Pancreas (tissue), 10 donors: ENCODE measurements at regions not wholly inside any gene's neighbourhood (a gene's known extent, or its start where the extent isn't known, plus 50 kb on each side); places are given as distances from the start of the nearest gene placed in this dataset.

Source experiments
- ATAC-seq, 4 donors: fragments of 200-7000 bp; cut with Tn5 transposase; one replicate each; pipeline versions ENCODE4 v1.8.0 to v1.9.1; 2020; ENCODE audit warnings: mild to moderate bottlenecking in 4 of 4, moderate library complexity in 4 of 4
- DNase-seq, 6 donors: peaks; one replicate each; pipeline ENCODE4 v3.0.0-alpha.2; 2020
- FAIRE-seq: peaks from 2 replicates; lab custom pipeline; 2012; peaks lifted over from hg19 to GRCh38; lab: Jason Lieb, UNC
- H3K27ac ChIP-seq, 4 donors: fragments of 200-600 bp; sonication (generic); 1 replicate in 3 of 4; 2 replicates in 1 of 4; pipeline versions ENCODE4 v1.5.0 to v1.8.0; 2020
- H3K27me3 ChIP-seq, 4 donors: fragments of 200-600 bp; one replicate each; pipeline ENCODE4 v1.8.0; 2021
- H3K36me3 ChIP-seq, 3 donors: fragments of 200-600 bp; sonication (generic) in 1 of 3; one replicate each; pipeline versions ENCODE4 v1.5.0 to v1.8.0; 2020 to 2021
- H3K4me1 ChIP-seq, 3 donors: fragments of 200-600 bp; one replicate each; pipeline ENCODE4 v1.8.0; 2021
- H3K4me3 ChIP-seq, 4 donors: fragments of 200-600 bp; sonication (generic) in 2 of 4; one replicate each; pipeline versions ENCODE4 v1.5.0 to v1.8.0; 2020 to 2021
- H3K9me3 ChIP-seq, 4 donors: fragments of 200-600 bp; one replicate each; pipeline ENCODE4 v1.8.0; 2021
- WGBS, 2 donors: extraction: QIAGEN DNeasy Blood & Tissue Kit; methylation state at CpG; one replicate each; pipeline ENCODE4 v1.1.7; 2013; 5-methylcytosine and 5-hydroxymethylcytosine counted together
- intact Hi-C, 3 donors: fragments of 100-400 bp; cut with DNase I; formaldehyde crosslinking; loops; one replicate each; pipeline versions ENCODE4 v1.11.1 to v1.14.2; 2022
- TF ChIP-seq, protein P1 (sequence below), 4 donors: fragments of 200-600 bp; sonication (generic) in 3 of 4; IDR thresholded peaks; one replicate each; pipeline versions ENCODE4 v1.5.0 to v1.8.0; 2021; ENCODE audit warnings: antibody characterized with exemption in 4 of 4
- donor health status: healthy with polysubstance abuse.
- donor health status: DM: no; HTN: no; CAD: no; lungs with moderate emphysema.
- donor health status: DM: no; HTN: no; CAD: no.
- donor health status: control.
- donor health status: control.
- donor health status: Bipolar disorder and iron deficiency.
- donor health status: DM: yes; HTN: yes; CAD: no.
- donor health status: DM: no; HTN: no; CAD: no.
- donor health status: DM: no; HTN: no; CAD: no.
- donor health status: DM: yes; HTN: yes; CAD: no.

DNA sequence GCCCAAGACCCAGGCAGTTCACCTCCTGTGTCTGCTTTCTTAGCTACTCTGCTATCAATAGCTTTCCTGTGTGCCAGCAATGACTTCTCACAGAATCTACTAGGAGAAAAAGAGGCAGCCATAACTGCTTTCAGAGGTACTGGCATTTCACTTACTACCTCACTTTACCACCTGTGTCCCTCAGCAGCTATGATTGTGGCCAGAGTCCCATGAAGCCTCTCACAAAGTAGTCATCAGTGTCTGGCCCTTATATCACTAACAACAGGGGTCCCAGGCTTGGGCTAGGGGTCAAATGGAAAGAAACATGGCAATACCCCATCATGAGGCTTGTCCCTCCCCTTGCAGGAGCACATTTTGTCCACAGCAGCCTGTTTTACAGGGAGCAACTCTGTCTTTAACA lies 62.7 kb upstream of the EPS8L3 start:
- FAIRE-seq: no peak
- no peaks in the 10 kb centered on the region for H3K36me3 ChIP-seq
- no peaks in the 10 kb centered on the region for H3K27me3 ChIP-seq
- H3K4me3 ChIP-seq: no peak overlapping the region
- ATAC-seq: no peak
- TF ChIP-seq, protein P1, sequence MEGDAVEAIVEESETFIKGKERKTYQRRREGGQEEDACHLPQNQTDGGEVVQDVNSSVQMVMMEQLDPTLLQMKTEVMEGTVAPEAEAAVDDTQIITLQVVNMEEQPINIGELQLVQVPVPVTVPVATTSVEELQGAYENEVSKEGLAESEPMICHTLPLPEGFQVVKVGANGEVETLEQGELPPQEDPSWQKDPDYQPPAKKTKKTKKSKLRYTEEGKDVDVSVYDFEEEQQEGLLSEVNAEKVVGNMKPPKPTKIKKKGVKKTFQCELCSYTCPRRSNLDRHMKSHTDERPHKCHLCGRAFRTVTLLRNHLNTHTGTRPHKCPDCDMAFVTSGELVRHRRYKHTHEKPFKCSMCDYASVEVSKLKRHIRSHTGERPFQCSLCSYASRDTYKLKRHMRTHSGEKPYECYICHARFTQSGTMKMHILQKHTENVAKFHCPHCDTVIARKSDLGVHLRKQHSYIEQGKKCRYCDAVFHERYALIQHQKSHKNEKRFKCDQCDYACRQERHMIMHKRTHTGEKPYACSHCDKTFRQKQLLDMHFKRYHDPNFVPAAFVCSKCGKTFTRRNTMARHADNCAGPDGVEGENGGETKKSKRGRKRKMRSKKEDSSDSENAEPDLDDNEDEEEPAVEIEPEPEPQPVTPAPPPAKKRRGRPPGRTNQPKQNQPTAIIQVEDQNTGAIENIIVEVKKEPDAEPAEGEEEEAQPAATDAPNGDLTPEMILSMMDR (IDR thresholded peaks at IDR 0.05): no peak
- no peaks in the 10 kb centered on the region for H3K9me3 ChIP-seq
- H3K4me1 ChIP-seq: no peaks in the 10 kb centered on the region
- intact Hi-C loops: no loop called here
- DNase-seq: no peak
- H3K27ac ChIP-seq: no peak overlapping the region

DNA sequence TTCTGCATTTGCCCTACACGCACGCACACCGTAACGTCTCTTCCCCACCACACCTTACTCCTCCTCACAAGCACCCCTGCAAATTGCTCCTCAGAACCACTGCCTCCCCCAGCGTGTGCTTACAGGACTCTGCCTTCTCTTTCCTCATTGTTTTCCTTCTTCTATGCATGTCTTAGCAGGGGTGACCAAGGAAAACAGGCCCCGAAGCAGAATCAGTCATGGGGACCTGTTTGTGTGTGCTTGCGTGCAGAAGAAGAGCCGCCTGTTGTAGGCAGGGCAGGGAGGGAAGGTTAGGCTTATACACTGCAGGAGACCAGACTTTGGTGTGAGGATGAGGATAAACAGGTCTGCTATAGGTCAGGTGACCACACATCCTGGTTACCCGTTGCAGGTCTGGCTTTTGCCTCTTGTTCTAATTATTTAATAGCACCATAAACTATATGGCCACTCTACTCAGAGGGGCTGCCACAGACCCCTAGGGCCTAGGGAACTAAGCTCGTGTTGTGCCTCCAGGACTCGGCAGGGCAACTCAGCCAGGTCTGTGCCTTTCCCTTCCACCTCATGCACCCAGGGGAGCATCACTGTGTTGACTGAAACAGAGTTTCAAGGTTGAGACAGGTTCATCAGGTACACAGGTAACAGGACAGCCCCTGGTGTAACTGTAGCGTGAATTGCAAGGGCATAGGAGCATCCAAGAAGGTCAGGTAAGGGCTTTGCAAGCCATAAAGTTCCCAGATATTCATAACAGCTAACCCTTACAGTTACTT lies 60.8 kb upstream of the EPS8L3 start:
- 82 to 88% methylated on average over 12 of the region's 12 CpGs for WGBS, 2 donors
- intact Hi-C loops: no loop called here
- ATAC-seq (no peak), DNase-seq (no peak), FAIRE-seq (no peak)
- TF ChIP-seq, protein P1 (IDR thresholded peaks at IDR 0.05): no peak
- Histone ChIP-seq H3K27ac (no peak overlapping the region), H3K4me3 (no peak overlapping the region), H3K4me1 (no peaks in the 10 kb centered on the region), H3K36me3 (no peaks in the 10 kb centered on the region), H3K27me3 (no peaks in the 10 kb centered on the region), H3K9me3 (no peaks in the 10 kb centered on the region)

DNA sequence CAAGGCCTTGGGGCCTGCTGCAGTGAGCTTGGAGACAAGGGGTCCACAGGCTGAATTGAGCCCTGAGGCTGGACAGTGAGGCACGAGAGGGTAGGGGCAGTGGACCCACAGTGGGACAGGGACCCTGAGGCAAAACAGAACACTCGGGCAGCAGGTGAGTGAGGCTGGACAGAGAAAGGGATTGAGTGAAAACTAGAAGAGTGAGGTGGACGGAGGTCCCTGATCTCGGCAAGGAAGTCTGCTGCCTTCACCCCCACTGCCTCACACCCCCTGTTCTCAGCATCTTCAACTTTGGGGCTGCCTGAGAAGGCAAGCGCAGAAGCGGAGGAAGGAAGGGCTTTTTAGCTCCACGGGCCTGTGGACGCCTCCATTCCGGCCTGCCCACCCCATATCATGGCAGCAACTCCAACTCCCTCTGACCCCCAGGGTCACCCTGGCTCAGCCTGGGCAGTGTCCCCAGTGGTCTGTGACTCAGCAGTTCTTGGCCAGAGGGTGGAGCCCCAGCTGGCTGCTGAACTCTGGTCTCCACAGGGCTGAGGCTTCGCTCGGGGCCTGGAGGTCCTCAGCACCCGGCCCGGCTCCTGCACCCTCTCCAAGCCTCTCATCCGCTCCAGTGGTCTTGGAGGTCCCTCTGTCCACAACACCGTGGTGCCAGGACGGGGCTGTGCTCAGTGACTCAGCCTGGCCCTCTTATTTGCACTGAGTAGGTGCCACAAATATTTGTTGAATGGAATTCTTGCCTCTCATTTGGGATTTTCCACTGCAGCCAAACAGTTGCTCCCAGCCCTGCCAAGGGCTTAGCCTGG lies 60.0 kb upstream of the EPS8L3 start:
- H3K36me3 ChIP-seq: no peaks in the 10 kb centered on the region
- intact Hi-C loops: no loop called here
- no peaks in the 10 kb centered on the region for H3K4me1 ChIP-seq
- no peaks in the 10 kb centered on the region for H3K9me3 ChIP-seq
- no peaks in the 10 kb centered on the region for H3K27me3 ChIP-seq
- TF ChIP-seq, protein P1 (IDR thresholded peaks at IDR 0.05): no peak
- FAIRE-seq: no peak
- 76 to 77% methylated on average over 16 of the region's 16 CpGs for WGBS, 2 donors
- H3K4me3 ChIP-seq: no peak overlapping the region
- no peak for DNase-seq
- no peak overlapping the region for H3K27ac ChIP-seq
- ATAC-seq: peak in 3 of 4 donors; percentile 24 to 45 (median 39)

DNA sequence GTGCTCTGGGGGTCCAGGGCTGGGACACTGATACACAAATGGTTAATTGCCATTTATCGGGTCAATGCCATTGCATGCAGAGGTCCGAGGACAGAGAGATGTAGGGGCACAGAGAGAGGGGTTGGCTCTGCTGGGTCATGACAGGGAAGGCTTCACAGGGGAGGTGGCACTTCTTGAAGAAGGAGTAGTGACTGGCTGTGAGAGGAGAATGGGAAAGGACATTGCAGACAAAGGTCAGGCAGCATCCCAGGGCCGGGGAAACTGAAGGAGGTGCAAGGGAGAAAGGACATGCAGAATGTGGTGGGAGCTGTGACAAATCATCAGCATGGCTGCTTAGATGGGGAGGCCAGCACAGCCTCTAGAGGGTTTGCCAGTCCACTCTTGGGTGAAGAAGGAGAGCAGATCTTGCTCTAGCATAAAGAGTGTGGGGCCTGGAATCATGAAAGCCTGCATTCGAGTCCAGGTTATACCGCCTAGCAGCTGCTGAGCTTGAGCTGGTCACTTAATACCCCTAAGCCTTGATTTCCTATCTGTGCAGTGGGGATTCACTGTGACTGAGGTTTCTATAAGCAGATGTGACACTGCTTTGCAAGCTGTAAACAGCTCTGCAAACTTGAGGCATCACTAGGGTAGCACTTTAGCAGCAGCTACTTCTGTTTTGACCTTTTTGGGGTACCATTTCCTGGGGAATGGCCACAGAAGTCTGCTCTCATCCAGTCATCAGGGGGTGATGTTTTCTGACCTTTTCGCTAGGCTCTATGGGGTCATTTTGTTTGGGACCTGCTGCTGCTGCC lies 59.2 kb upstream of the EPS8L3 start:
- H3K4me3 ChIP-seq: no peak overlapping the region
- FAIRE-seq (no peak), ATAC-seq (no peak), DNase-seq (no peak)
- no peaks in the 10 kb centered on the region for H3K4me1 ChIP-seq
- WGBS, 2 donors: 69 to 85% methylated on average over 6 of the region's 6 CpGs
- no peaks in the 10 kb centered on the region for H3K9me3 ChIP-seq
- no peak overlapping the region for H3K27ac ChIP-seq
- no peaks in the 10 kb centered on the region for H3K27me3 ChIP-seq
- TF ChIP-seq, protein P1 (IDR thresholded peaks at IDR 0.05): no peak
- no peaks in the 10 kb centered on the region for H3K36me3 ChIP-seq
- intact Hi-C loops: no loop called here
